ENCODE measurements at regions not wholly inside any gene's neighbourhood (a gene's known extent, or its start where the extent isn't known, plus 50 kb on each side); places are given as distances from the start of the nearest gene placed in this dataset.

DNA sequence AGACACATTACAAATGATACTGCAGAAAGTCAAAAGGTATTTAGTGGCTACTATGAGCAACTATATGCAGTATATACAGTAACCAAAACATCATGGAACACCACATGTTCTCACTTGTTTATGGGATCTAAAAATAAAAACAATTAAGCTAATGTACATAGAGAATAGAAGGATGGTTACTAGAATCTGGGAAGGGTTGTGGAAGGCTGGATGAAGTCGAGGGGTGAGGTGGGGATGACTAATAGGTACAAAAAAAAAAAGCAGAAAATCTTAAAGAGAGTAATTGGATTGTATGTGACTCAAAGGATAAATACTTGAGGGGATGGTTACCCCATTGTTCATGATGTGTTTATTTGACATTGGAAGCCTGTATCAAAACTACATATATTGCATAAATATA lies 848.8 kb upstream of the GBE1 start:
- TF ChIP-seq, protein P1, sequence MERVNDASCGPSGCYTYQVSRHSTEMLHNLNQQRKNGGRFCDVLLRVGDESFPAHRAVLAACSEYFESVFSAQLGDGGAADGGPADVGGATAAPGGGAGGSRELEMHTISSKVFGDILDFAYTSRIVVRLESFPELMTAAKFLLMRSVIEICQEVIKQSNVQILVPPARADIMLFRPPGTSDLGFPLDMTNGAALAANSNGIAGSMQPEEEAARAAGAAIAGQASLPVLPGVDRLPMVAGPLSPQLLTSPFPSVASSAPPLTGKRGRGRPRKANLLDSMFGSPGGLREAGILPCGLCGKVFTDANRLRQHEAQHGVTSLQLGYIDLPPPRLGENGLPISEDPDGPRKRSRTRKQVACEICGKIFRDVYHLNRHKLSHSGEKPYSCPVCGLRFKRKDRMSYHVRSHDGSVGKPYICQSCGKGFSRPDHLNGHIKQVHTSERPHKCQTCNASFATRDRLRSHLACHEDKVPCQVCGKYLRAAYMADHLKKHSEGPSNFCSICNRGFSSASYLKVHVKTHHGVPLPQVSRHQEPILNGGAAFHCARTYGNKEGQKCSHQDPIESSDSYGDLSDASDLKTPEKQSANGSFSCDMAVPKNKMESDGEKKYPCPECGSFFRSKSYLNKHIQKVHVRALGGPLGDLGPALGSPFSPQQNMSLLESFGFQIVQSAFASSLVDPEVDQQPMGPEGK (CRISPR knock-in tag; IDR thresholded peaks at IDR 0.05; ENCODE audit: borderline replicate concordance) = no peak
- TF ChIP-seq ARNTL (CRISPR knock-in tag; IDR thresholded peaks at IDR 0.05; ENCODE audit: borderline replicate concordance, low read depth) = no peak
- TF ChIP-seq TCF4 (CRISPR knock-in tag; IDR thresholded peaks at IDR 0.05; ENCODE audit: borderline replicate concordance) = no peak
- TF ChIP-seq ZNF70 (CRISPR knock-in tag; IDR thresholded peaks at IDR 0.05) = no peak
- TF ChIP-seq, protein P2, sequence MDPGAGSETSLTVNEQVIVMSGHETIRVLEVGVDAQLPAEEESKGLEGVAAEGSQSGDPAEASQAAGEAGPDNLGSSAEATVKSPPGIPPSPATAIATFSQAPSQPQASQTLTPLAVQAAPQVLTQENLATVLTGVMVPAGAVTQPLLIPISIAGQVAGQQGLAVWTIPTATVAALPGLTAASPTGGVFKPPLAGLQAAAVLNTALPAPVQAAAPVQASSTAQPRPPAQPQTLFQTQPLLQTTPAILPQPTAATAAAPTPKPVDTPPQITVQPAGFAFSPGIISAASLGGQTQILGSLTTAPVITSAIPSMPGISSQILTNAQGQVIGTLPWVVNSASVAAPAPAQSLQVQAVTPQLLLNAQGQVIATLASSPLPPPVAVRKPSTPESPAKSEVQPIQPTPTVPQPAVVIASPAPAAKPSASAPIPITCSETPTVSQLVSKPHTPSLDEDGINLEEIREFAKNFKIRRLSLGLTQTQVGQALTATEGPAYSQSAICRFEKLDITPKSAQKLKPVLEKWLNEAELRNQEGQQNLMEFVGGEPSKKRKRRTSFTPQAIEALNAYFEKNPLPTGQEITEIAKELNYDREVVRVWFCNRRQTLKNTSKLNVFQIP (CRISPR knock-in tag; IDR thresholded peaks at IDR 0.05; ENCODE audit: borderline replicate concordance, low read depth) = no peak
- TF ChIP-seq ISL1 (CRISPR knock-in tag; IDR thresholded peaks at IDR 0.05) = no peak
- TF ChIP-seq RARB (CRISPR knock-in tag; IDR thresholded peaks at IDR 0.05) = no peak
- no peak for TF ChIP-seq ZNF8 (CRISPR knock-in tag; IDR thresholded peaks at IDR 0.05)
- no peak for TF ChIP-seq ESRRG (CRISPR knock-in tag; IDR thresholded peaks at IDR 0.05)
- TF ChIP-seq, protein P3, sequence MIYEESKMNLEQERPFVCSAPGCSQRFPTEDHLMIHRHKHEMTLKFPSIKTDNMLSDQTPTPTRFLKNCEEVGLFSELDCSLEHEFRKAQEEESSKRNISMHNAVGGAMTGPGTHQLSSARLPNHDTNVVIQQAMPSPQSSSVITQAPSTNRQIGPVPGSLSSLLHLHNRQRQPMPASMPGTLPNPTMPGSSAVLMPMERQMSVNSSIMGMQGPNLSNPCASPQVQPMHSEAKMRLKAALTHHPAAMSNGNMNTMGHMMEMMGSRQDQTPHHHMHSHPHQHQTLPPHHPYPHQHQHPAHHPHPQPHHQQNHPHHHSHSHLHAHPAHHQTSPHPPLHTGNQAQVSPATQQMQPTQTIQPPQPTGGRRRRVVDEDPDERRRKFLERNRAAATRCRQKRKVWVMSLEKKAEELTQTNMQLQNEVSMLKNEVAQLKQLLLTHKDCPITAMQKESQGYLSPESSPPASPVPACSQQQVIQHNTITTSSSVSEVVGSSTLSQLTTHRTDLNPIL (CRISPR knock-in tag; IDR thresholded peaks at IDR 0.05; ENCODE audit: low read depth) = no peak
- TF ChIP-seq ZC3H10 (CRISPR knock-in tag; IDR thresholded peaks at IDR 0.05) = no peak
